Vagina (tissue), 2 donors: ENCODE measurements at regions not wholly inside any gene's neighbourhood (a gene's known extent, or its start where the extent isn't known, plus 50 kb on each side); places are given as distances from the start of the nearest gene placed in this dataset.

Experiments
- DNase-seq, 2 donors: peaks; one replicate each; pipeline ENCODE4 v3.0.0-alpha.2; 2017; ENCODE audit errors: extremely low spot score in 2 of 2
- H3K27ac ChIP-seq: fragments of 200-600 bp; sonication (generic); one replicate; pipeline ENCODE4 v1.5.1; 2019
- H3K27me3 ChIP-seq: fragments of 200-600 bp; sonication (generic); one replicate; pipeline ENCODE4 v1.5.1; 2019
- H3K36me3 ChIP-seq, 2 donors: fragments of 200-600 bp; sonication (generic); one replicate each; pipeline ENCODE4 v1.5.1; 2017 to 2019
- H3K4me1 ChIP-seq: fragments of 200-600 bp; sonication (generic); one replicate; pipeline ENCODE4 v1.5.1; 2019
- H3K4me3 ChIP-seq, 2 donors: fragments of 200-600 bp; sonication (generic); 1 replicate in 1 of 2; 2 replicates in 1 of 2; pipeline ENCODE4 v1.5.1; 2016 to 2019
- H3K9me3 ChIP-seq: fragments of 200-600 bp; sonication (generic); one replicate; pipeline ENCODE4 v1.5.1; 2019
- POLR2A ChIP-seq, 2 donors: fragments of 450-650 bp; IDR thresholded peaks; one replicate each; pipeline ENCODE4 v1.6.1; 2017; ENCODE audit warnings: antibody characterized with exemption in 2 of 2, mild to moderate bottlenecking in 2 of 2, moderate library complexity in 2 of 2
- POLR2AphosphoS5 ChIP-seq, 2 donors: sonication (generic); formaldehyde crosslinking; IDR thresholded peaks; one replicate each; pipeline ENCODE4 v1.9.0; 2017; ENCODE audit warnings: antibody characterized with exemption in 2 of 2, mild to moderate bottlenecking in 2 of 2, low read depth in 1 of 2; ENCODE audit not compliant: insufficient read depth in 1 of 2
- intact Hi-C: fragments of 100-400 bp; cut with DNase I; formaldehyde crosslinking; loops from one replicate; pipeline ENCODE4 v1.15.1; 2023
- TF ChIP-seq, protein P1 (sequence below), 3 experiments: fragments of 450-650 bp in 2 of 3; fragments of 200-600 bp in 1 of 3; sonication (generic) in 1 of 3; IDR thresholded peaks; one replicate each; pipeline ENCODE4 v1.5.1; 2017 to 2019; ENCODE audit warnings: antibody characterized with exemption in 3 of 3, mild to moderate bottlenecking in 2 of 3, moderate library complexity in 2 of 3

GRCh38 chr4:75158451-75158850 lies 225.5 kb downstream of the PARM1 start:
- Histone ChIP-seq H3K4me3 (no peak overlapping the region), H3K27ac (no peak overlapping the region), H3K9me3 (peaks cover 7% of the 10 kb centered on the region), H3K4me1 (no peaks in the 10 kb centered on the region), H3K27me3 (no peaks in the 10 kb centered on the region), H3K36me3 (no peaks in the 10 kb centered on the region)
- intact Hi-C loops: no loop called here
- no peak for DNase-seq
- TF ChIP-seq POLR2AphosphoS5 (IDR thresholded peaks at IDR 0.05; ENCODE audit: insufficient read depth in 1 of 2, low read depth in 1 of 2) (no peak), POLR2A (IDR thresholded peaks at IDR 0.05) (no peak)
- TF ChIP-seq, protein P1, sequence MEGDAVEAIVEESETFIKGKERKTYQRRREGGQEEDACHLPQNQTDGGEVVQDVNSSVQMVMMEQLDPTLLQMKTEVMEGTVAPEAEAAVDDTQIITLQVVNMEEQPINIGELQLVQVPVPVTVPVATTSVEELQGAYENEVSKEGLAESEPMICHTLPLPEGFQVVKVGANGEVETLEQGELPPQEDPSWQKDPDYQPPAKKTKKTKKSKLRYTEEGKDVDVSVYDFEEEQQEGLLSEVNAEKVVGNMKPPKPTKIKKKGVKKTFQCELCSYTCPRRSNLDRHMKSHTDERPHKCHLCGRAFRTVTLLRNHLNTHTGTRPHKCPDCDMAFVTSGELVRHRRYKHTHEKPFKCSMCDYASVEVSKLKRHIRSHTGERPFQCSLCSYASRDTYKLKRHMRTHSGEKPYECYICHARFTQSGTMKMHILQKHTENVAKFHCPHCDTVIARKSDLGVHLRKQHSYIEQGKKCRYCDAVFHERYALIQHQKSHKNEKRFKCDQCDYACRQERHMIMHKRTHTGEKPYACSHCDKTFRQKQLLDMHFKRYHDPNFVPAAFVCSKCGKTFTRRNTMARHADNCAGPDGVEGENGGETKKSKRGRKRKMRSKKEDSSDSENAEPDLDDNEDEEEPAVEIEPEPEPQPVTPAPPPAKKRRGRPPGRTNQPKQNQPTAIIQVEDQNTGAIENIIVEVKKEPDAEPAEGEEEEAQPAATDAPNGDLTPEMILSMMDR (IDR thresholded peaks at IDR 0.05): no peak

DNA sequence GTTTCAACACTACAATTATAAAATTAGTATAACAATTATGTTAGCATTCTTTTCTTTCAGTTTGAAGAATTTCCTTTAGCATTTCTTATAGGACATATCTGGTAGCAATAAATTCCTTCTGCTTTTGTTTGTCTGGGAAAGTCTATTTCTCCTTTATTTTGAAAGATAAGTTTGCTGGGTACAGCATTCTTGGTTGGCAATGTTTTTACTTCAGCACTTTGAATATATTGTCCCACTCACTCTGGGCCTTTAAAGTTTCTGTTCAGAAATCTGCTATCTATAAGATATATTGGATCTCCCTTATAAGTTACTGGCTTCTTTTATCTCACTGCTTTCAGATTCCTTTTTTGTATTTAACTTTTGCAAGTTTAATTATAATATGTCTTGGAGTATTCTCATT lies 222.1 kb downstream of the PARM1 start:
- Histone ChIP-seq H3K27ac (no peak overlapping the region), H3K27me3 (no peaks in the 10 kb centered on the region), H3K4me1 (no peaks in the 10 kb centered on the region), H3K9me3 (peaks cover 7% of the 10 kb centered on the region), H3K36me3 (no peaks in the 10 kb centered on the region), H3K4me3 (no peak overlapping the region)
- DNase-seq: no peak
- TF ChIP-seq POLR2A (IDR thresholded peaks at IDR 0.05): no peak
- TF ChIP-seq, protein P1 (IDR thresholded peaks at IDR 0.05): no peak
- no peak for TF ChIP-seq POLR2AphosphoS5 (IDR thresholded peaks at IDR 0.05; ENCODE audit: insufficient read depth in 1 of 2, low read depth in 1 of 2)
- intact Hi-C loops: no loop called here

- Histone ChIP-seq H3K4me3 (no peak overlapping the region), H3K4me1 (no peaks in the 10 kb centered on the region), H3K27ac (no peak overlapping the region), H3K9me3 (no peaks in the 10 kb centered on the region), H3K36me3 (no peaks in the 10 kb centered on the region), H3K27me3 (no peaks in the 10 kb centered on the region)
- intact Hi-C loops: no loop called here
- DNase-seq: no peak
- TF ChIP-seq, protein P1 (IDR thresholded peaks at IDR 0.05): no peak
- TF ChIP-seq POLR2A (IDR thresholded peaks at IDR 0.05): no peak
- no peak for TF ChIP-seq POLR2AphosphoS5 (IDR thresholded peaks at IDR 0.05; ENCODE audit: insufficient read depth in 1 of 2, low read depth in 1 of 2)
Observed at GRCh38 chr4:75146223-75146622, 213.3 kb downstream of the PARM1 start.

DNA sequence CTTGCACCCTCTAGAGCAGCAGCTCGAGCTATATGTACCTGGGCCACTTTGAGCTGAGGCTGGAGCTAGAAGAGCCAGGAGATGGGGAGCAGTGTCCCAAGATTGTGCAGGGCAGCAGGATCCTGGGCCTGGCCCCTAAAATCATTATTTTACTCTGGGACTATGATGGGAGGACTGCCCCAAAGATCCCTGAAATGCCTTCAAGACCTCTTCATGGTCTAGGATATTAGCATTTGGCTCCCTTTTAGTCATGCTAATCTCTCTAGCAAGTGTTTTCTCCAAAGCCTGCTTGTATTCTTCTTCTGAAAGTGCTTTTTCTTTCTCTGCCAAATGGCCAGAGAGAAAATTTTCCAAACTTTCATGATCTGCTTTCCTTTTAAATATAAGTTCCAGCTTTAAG lies 211.6 kb downstream of the PARM1 start:
- TF ChIP-seq POLR2AphosphoS5 (IDR thresholded peaks at IDR 0.05; ENCODE audit: insufficient read depth in 1 of 2, low read depth in 1 of 2): no peak
- TF ChIP-seq, protein P1 (IDR thresholded peaks at IDR 0.05): no peak
- TF ChIP-seq POLR2A (IDR thresholded peaks at IDR 0.05): no peak
- Histone ChIP-seq H3K9me3 (no peaks in the 10 kb centered on the region), H3K27me3 (no peaks in the 10 kb centered on the region), H3K36me3 (no peaks in the 10 kb centered on the region), H3K4me1 (no peaks in the 10 kb centered on the region), H3K4me3 (no peak overlapping the region), H3K27ac (no peak overlapping the region)
- intact Hi-C loops: no loop called here
- DNase-seq: no peak

GRCh38 chr4:75142850-75143249 lies 209.9 kb downstream of the PARM1 start:
- no peak for TF ChIP-seq POLR2A (IDR thresholded peaks at IDR 0.05)
- TF ChIP-seq, protein P1 (IDR thresholded peaks at IDR 0.05): no peak
- TF ChIP-seq POLR2AphosphoS5 (IDR thresholded peaks at IDR 0.05; ENCODE audit: insufficient read depth in 1 of 2, low read depth in 1 of 2): no peak
- H3K27me3 ChIP-seq: no peaks in the 10 kb centered on the region
- H3K9me3 ChIP-seq: no peaks in the 10 kb centered on the region
- H3K4me3 ChIP-seq: no peak overlapping the region
- intact Hi-C loops: no loop called here
- H3K27ac ChIP-seq: no peak overlapping the region
- H3K4me1 ChIP-seq: no peaks in the 10 kb centered on the region
- no peak for DNase-seq
- H3K36me3 ChIP-seq: no peaks in the 10 kb centered on the region
